SK-N-SH (cell line): ENCODE measurements at regions not wholly inside any gene's neighbourhood (a gene's known extent, or its start where the extent isn't known, plus 50 kb on each side); places are given as distances from the start of the nearest gene placed in this dataset.

ENCODE experiments used
- CTCF ChIA-PET: fragments of 300-600, 350-600 bp; formaldehyde crosslinking; extraction: SDS; loops from one replicate; lab custom pipeline; 2021; lab: Yijun Ruan, JAX
- POLR2A ChIA-PET: fragments of 350-600 bp; sonication (Branson Sonifier 250); formaldehyde crosslinking; extraction: SDS; loops from one replicate; lab custom pipeline; 2020; ENCODE audit warnings: antibody characterized with exemption, inconsistent platforms; lab: Yijun Ruan, JAX
- DNase-seq: peaks from one replicate; pipeline ENCODE4 v3.0.0; 2012
- H2AFZ ChIP-seq: fragments of 200-600 bp; sonication (generic); 2 replicates; pipeline ENCODE4 v1.8.1; 2016; ENCODE audit warnings: antibody characterized with exemption, mild to moderate bottlenecking, low read depth
- H3F3A ChIP-seq: fragments of 200-600 bp; sonication (generic); replicated peaks from 2 replicates; pipeline ENCODE3; 2016; ENCODE audit warnings: antibody characterized with exemption, mild to moderate bottlenecking; ENCODE audit not compliant: insufficient read depth
- H3K27ac ChIP-seq, 2 experiments: fragments of 200-500 bp in 1 of 2; fragments of 200-600 bp in 1 of 2; sonication (Bioruptor generic) in 1 of 2; sonication (generic), shearing (Covaris generic) in 1 of 2; 2 replicates each; pipeline versions ENCODE4 v1.5.1 to v1.6.1; 2014 to 2016; ENCODE audit warnings: low read depth in 2 of 2, inconsistent platforms in 1 of 2, low read length in 1 of 2, mild to moderate bottlenecking in 1 of 2, mixed read lengths in 1 of 2
- H3K27me3 ChIP-seq: fragments of 200-600 bp; sonication (generic), shearing (Covaris generic); 2 replicates; pipeline ENCODE4 v1.6.1; 2016; ENCODE audit warnings: mixed run types; ENCODE audit not compliant: insufficient read depth
- H3K36me3 ChIP-seq, 2 experiments: fragments of 200-500 bp in 1 of 2; fragments of 200-600 bp in 1 of 2; sonication (Bioruptor generic) in 1 of 2; sonication (generic) in 1 of 2; replicated peaks in 1 of 2; 2 replicates each; pipeline versions ENCODE3 to v1.5.1; 2014 to 2016; ENCODE audit warnings: low read length in 1 of 2, mild to moderate bottlenecking in 1 of 2; ENCODE audit not compliant: insufficient read depth in 2 of 2, control insufficient read depth in 1 of 2
- H3K4me1 ChIP-seq, 2 experiments: fragments of 200-500 bp in 1 of 2; fragments of 200-600 bp in 1 of 2; sonication (Bioruptor generic) in 1 of 2; sonication (generic), shearing (Covaris generic) in 1 of 2; 2 replicates each; pipeline versions ENCODE4 v1.5.1 to v1.6.1; 2014 to 2016; ENCODE audit warnings: low read depth in 1 of 2, low read length in 1 of 2, mixed run types in 1 of 2; ENCODE audit not compliant: insufficient read depth in 2 of 2, control insufficient read depth in 1 of 2
- H3K4me2 ChIP-seq: fragments of 200-600 bp; sonication (generic), shearing (Covaris generic); 2 replicates; pipeline ENCODE4 v1.6.1; 2017; ENCODE audit warnings: mixed run types
- H3K4me3 ChIP-seq, 2 experiments: fragments of 200-500 bp in 1 of 2; fragments of 200-600 bp in 1 of 2; sonication (Bioruptor generic) in 1 of 2; sonication (generic), shearing (Covaris generic) in 1 of 2; 2 replicates each; pipeline versions ENCODE4 v1.5.1 to v1.8.1; 2014 to 2016; ENCODE audit warnings: low read depth in 2 of 2, inconsistent platforms in 1 of 2, low read length in 1 of 2, mild to moderate bottlenecking in 1 of 2, mixed read lengths in 1 of 2, moderate library complexity in 1 of 2
- H3K79me2 ChIP-seq: fragments of 200-600 bp; sonication (generic); 2 replicates; pipeline ENCODE4 v1.8.1; 2017; ENCODE audit warnings: mild to moderate bottlenecking; ENCODE audit not compliant: insufficient read depth
- H3K9ac ChIP-seq: fragments of 200-600 bp; sonication (generic); 2 replicates; pipeline ENCODE4 v1.6.1; 2017; ENCODE audit warnings: mixed run types
- H3K9me2 ChIP-seq: fragments of 200-600 bp; sonication (generic); 2 replicates; pipeline ENCODE4 v1.6.1; 2017; ENCODE audit warnings: mixed run types
- H3K9me3 ChIP-seq: fragments of 200-600 bp; sonication (generic); 2 replicates; pipeline ENCODE4 v1.6.1; 2017; ENCODE audit warnings: mixed run types, mild to moderate bottlenecking, moderate library complexity
- H4K20me1 ChIP-seq: fragments of 200-600 bp; sonication (generic); 2 replicates; pipeline ENCODE4 v1.6.1; 2017; ENCODE audit warnings: mild to moderate bottlenecking, mixed run types; ENCODE audit not compliant: insufficient read depth
- CHD2 ChIP-seq: fragments of 150-350 bp; IDR thresholded peaks from 2 replicates; pipeline ENCODE4 v1.6.1; 2018; ENCODE audit warnings: low read length; ENCODE audit not compliant: partially characterized antibody
- EZH2phosphoT487 ChIP-seq: fragments of 200-600 bp; sonication (generic); IDR thresholded peaks from 2 replicates; pipeline ENCODE4 v1.6.1; 2017; ENCODE audit warnings: low read depth, mixed run types, mild to moderate bottlenecking, antibody characterized with exemption, moderate library complexity, borderline replicate concordance
- MAX ChIP-seq: IDR thresholded peaks from 2 replicates; pipeline ENCODE4 v1.4.0; 2012; ENCODE audit warnings: low read depth
- NRF1 ChIP-seq: IDR thresholded peaks from 2 replicates; pipeline ENCODE4 v1.6.1; 2012; ENCODE audit warnings: low read depth, mild to moderate bottlenecking, low read length
- TAF1 ChIP-seq: IDR thresholded peaks from 2 replicates; pipeline ENCODE4 v1.6.1; 2012; ENCODE audit warnings: low read depth, mild to moderate bottlenecking, low read length, moderate library complexity, borderline replicate concordance
- TEAD4 ChIP-seq: IDR thresholded peaks from 2 replicates; pipeline ENCODE4 v1.4.0; 2012; ENCODE audit warnings: mild to moderate bottlenecking, borderline replicate concordance; ENCODE audit not compliant: insufficient read depth
- WGBS: methylation state at CpG from one replicate; pipeline ENCODE4 v1.1.6; 2017; ENCODE audit warnings: low lambda C conversion rate; 5-methylcytosine and 5-hydroxymethylcytosine counted together
- TF ChIP-seq, protein P1 (sequence below): fragments of 200-600 bp; sonication (generic); IDR thresholded peaks from 2 replicates; pipeline ENCODE4 v1.6.1; 2017; ENCODE audit warnings: antibody characterized with exemption, mild to moderate bottlenecking, moderate library complexity
- TF ChIP-seq, protein P2 (sequence below): fragments of 150-350 bp; IDR thresholded peaks from 2 replicates; pipeline ENCODE4 v1.6.1; 2017; ENCODE audit warnings: antibody characterized with exemption, low read length, low read depth, borderline replicate concordance
- TF ChIP-seq, protein P3 (sequence below): IDR thresholded peaks from 2 replicates; pipeline ENCODE4 v1.6.1; 2012; ENCODE audit warnings: mild to moderate bottlenecking, low read depth, low read length, moderate library complexity

GRCh38 chr6:165962366-165962765 lies 205.3 kb downstream of the TBXT start:
- no peaks in the 10 kb centered on the region for H3K79me2 ChIP-seq
- DNase-seq: no peak
- CTCF ChIA-PET: no interaction called here
- TF ChIP-seq, protein P1, sequence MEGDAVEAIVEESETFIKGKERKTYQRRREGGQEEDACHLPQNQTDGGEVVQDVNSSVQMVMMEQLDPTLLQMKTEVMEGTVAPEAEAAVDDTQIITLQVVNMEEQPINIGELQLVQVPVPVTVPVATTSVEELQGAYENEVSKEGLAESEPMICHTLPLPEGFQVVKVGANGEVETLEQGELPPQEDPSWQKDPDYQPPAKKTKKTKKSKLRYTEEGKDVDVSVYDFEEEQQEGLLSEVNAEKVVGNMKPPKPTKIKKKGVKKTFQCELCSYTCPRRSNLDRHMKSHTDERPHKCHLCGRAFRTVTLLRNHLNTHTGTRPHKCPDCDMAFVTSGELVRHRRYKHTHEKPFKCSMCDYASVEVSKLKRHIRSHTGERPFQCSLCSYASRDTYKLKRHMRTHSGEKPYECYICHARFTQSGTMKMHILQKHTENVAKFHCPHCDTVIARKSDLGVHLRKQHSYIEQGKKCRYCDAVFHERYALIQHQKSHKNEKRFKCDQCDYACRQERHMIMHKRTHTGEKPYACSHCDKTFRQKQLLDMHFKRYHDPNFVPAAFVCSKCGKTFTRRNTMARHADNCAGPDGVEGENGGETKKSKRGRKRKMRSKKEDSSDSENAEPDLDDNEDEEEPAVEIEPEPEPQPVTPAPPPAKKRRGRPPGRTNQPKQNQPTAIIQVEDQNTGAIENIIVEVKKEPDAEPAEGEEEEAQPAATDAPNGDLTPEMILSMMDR: no peak
- no peak for TF ChIP-seq CHD2
- no peak for TF ChIP-seq TAF1
- no peak for TF ChIP-seq MAX
- TF ChIP-seq, protein P2, sequence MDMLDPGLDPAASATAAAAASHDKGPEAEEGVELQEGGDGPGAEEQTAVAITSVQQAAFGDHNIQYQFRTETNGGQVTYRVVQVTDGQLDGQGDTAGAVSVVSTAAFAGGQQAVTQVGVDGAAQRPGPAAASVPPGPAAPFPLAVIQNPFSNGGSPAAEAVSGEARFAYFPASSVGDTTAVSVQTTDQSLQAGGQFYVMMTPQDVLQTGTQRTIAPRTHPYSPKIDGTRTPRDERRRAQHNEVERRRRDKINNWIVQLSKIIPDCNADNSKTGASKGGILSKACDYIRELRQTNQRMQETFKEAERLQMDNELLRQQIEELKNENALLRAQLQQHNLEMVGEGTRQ: no peak
- TF ChIP-seq, all 33 proteins: peak for 0
- no peaks in the 10 kb centered on the region for H4K20me1 ChIP-seq
- peaks cover 0 to 2% of the 10 kb centered on the region in 2 experiments; a peak in 1 of 4 replicates for H3K4me1 ChIP-seq
- POLR2A ChIA-PET: no interaction called here
- no peaks in the 10 kb centered on the region for H3K9me2 ChIP-seq
- H3K9me3 ChIP-seq: no peaks in the 10 kb centered on the region
- H3K27ac ChIP-seq: no peak overlapping the region
- no peak overlapping the region for H3K4me3 ChIP-seq
- no peaks in the 10 kb centered on the region for H3K27me3 ChIP-seq
- WGBS: 33% methylated on average over 7 of the region's 7 CpGs
- H2AFZ ChIP-seq: no peak overlapping the region
- H3K36me3 ChIP-seq: no peaks in the 10 kb centered on the region
- H3K9ac ChIP-seq: no peak overlapping the region
- H3K4me2 ChIP-seq: no peak overlapping the region
- H3F3A ChIP-seq: no peaks in the 10 kb centered on the region

DNA sequence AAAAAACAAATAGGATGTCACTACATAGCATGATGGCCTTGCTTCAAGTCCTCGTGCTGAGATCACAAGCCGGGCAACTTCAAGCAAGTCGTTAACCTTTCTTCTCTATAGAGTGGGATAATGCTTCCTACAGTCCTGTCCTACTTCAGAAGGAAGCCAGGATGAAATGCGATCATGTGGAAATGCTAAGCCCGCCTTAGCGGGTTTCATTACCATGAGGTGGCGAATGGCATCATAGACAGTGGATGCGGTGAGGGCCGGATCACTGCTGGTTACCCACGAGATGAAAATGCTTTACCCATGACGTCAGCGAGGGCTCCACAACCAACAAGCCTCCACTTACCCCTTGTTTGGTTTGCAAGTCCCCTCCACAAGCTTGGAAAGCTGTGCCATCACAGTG lies 206.4 kb downstream of the TBXT start:
- no peak overlapping the region for H3K9ac ChIP-seq
- 44% methylated on average over 5 of the region's 12 CpGs for WGBS
- no peaks in the 10 kb centered on the region for H3K27me3 ChIP-seq
- no peaks in the 10 kb centered on the region; the same call in 1 of the 2 replicates for H3K9me3 ChIP-seq
- no peaks in the 10 kb centered on the region for H3F3A ChIP-seq
- ChIA-PET CTCF (interaction anchor here (0.9 to 1.3 kb wide), 2 partner anchors 7 to 11 kb away, joined by 3 to 4 read pairs; no protein-coding TSS in a partner anchor), POLR2A (no interaction called here)
- TF ChIP-seq NRF1 (no peak), EZH2phosphoT487 (no peak), TEAD4 (no peak), TAF1 (no peak)
- TF ChIP-seq, protein P3, sequence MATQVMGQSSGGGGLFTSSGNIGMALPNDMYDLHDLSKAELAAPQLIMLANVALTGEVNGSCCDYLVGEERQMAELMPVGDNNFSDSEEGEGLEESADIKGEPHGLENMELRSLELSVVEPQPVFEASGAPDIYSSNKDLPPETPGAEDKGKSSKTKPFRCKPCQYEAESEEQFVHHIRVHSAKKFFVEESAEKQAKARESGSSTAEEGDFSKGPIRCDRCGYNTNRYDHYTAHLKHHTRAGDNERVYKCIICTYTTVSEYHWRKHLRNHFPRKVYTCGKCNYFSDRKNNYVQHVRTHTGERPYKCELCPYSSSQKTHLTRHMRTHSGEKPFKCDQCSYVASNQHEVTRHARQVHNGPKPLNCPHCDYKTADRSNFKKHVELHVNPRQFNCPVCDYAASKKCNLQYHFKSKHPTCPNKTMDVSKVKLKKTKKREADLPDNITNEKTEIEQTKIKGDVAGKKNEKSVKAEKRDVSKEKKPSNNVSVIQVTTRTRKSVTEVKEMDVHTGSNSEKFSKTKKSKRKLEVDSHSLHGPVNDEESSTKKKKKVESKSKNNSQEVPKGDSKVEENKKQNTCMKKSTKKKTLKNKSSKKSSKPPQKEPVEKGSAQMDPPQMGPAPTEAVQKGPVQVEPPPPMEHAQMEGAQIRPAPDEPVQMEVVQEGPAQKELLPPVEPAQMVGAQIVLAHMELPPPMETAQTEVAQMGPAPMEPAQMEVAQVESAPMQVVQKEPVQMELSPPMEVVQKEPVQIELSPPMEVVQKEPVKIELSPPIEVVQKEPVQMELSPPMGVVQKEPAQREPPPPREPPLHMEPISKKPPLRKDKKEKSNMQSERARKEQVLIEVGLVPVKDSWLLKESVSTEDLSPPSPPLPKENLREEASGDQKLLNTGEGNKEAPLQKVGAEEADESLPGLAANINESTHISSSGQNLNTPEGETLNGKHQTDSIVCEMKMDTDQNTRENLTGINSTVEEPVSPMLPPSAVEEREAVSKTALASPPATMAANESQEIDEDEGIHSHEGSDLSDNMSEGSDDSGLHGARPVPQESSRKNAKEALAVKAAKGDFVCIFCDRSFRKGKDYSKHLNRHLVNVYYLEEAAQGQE: no peak
- TF ChIP-seq, protein P1: no peak
- TF ChIP-seq, protein P2: no peak
- H3K79me2 ChIP-seq: no peaks in the 10 kb centered on the region
- H3K4me3 ChIP-seq: no peak overlapping the region
- no peak overlapping the region for H2AFZ ChIP-seq
- DNase-seq: no peak
- H3K27ac ChIP-seq: no peak overlapping the region
- no peaks in the 10 kb centered on the region for H3K36me3 ChIP-seq
- no peaks in the 10 kb centered on the region for H3K9me2 ChIP-seq
- peaks cover 0 to 2% of the 10 kb centered on the region in 2 experiments; a peak in 1 of 4 replicates for H3K4me1 ChIP-seq
- H3K4me2 ChIP-seq: no peak overlapping the region
- H4K20me1 ChIP-seq: no peaks in the 10 kb centered on the region
